IMR-90 (cell line): ENCODE measurements at regions not wholly inside any gene's neighbourhood (a gene's known extent, or its start where the extent isn't known, plus 50 kb on each side); places are given as distances from the start of the nearest gene placed in this dataset.

Source experiments
- ATAC-seq: fragments of 200-7000 bp; cut with Tn5 transposase; 2 replicates; pipeline ENCODE4 v1.9.1; 2020; ENCODE audit warnings: low read depth, mild to moderate bottlenecking, moderate library complexity
- BruUV-seq: library from RNA; stranded (reverse); fragments of 400-500 nt; replicated peaks from 2 replicates; lab custom pipeline; 2021; lab: Mats Ljungman, UMichigan
- CTCF ChIA-PET: fragments of 300-600 bp; formaldehyde crosslinking; extraction: SDS; loops from one replicate; lab custom pipeline; 2021; ENCODE audit warnings: antibody characterized with exemption; lab: Yijun Ruan, JAX
- POLR2A ChIA-PET: fragments of 300-600 bp; sonication (Branson Sonifier 250); formaldehyde crosslinking; loops from one replicate; lab custom pipeline; 2022; ENCODE audit warnings: antibody characterized with exemption; ENCODE audit not compliant: unreplicated experiment; lab: Charles Lee
- DNase-seq: peaks from one replicate; pipeline ENCODE4 v3.0.0; 2013
- H2AFZ ChIP-seq: replicated peaks from 2 replicates; pipeline ENCODE3; 2013; ENCODE audit warnings: low read length, mild to moderate bottlenecking; ENCODE audit not compliant: poor library complexity
- H2AK5ac ChIP-seq: 2 replicates; pipeline ENCODE4 v1.6.1; 2013; ENCODE audit warnings: low read depth, low read length, inconsistent platforms
- H2AK9ac ChIP-seq: replicated peaks from 2 replicates; pipeline ENCODE3; 2013; ENCODE audit warnings: mild to moderate bottlenecking, low read depth, low read length, moderate library complexity; ENCODE audit not compliant: poor library complexity
- H2BK120ac ChIP-seq: 2 replicates; pipeline ENCODE4 v1.6.1; 2013; ENCODE audit warnings: low read depth, low read length, inconsistent platforms
- H2BK15ac ChIP-seq: 3 replicates; pipeline ENCODE4 v1.6.1; 2013; ENCODE audit warnings: low read depth, low read length, inconsistent platforms
- H2BK20ac ChIP-seq: 2 replicates; pipeline ENCODE4 v1.6.1; 2013; ENCODE audit warnings: low read depth, mild to moderate bottlenecking, inconsistent platforms, low read length, moderate library complexity
- H2BK5ac ChIP-seq: 2 replicates; pipeline ENCODE4 v1.6.1; 2013; ENCODE audit warnings: mild to moderate bottlenecking, low read depth, low read length, inconsistent platforms; ENCODE audit not compliant: poor library complexity, severe bottlenecking
- H3K14ac ChIP-seq: replicated peaks from 2 replicates; pipeline ENCODE4 v1.6.1; 2013; ENCODE audit warnings: low read depth, low read length, inconsistent platforms
- H3K18ac ChIP-seq: 2 replicates; pipeline ENCODE4 v1.6.1; 2013; ENCODE audit warnings: low read depth, low read length, control low read depth
- H3K23ac ChIP-seq: 2 replicates; pipeline ENCODE4 v1.6.1; 2013; ENCODE audit warnings: low read depth, low read length, inconsistent platforms
- H3K27ac ChIP-seq: 2 replicates; pipeline ENCODE4 v1.5.1; 2013; ENCODE audit warnings: mild to moderate bottlenecking, control low read depth, low read length; ENCODE audit not compliant: insufficient read depth
- H3K27me3 ChIP-seq: 2 replicates; pipeline ENCODE4 v1.6.1; 2013; ENCODE audit warnings: low read length; ENCODE audit not compliant: control insufficient read depth, insufficient read depth
- H3K36me3 ChIP-seq: 2 replicates; pipeline ENCODE4 v1.6.1; 2013; ENCODE audit warnings: low read length, mixed read lengths; ENCODE audit not compliant: control insufficient read depth, insufficient read depth
- H3K4ac ChIP-seq: 2 replicates; pipeline ENCODE4 v1.6.1; 2013; ENCODE audit warnings: low read depth, low read length, inconsistent platforms
- H3K4me1 ChIP-seq: 2 replicates; pipeline ENCODE4 v1.6.1; 2013; ENCODE audit warnings: low read length, mixed read lengths; ENCODE audit not compliant: control insufficient read depth, insufficient read depth
- H3K4me2 ChIP-seq: 2 replicates; pipeline ENCODE4 v1.6.1; 2013; ENCODE audit warnings: low read depth, mild to moderate bottlenecking, control low read depth, low read length, moderate library complexity
- H3K4me3 ChIP-seq: 2 replicates; pipeline ENCODE4 v1.5.1; 2013; ENCODE audit warnings: low read depth, mild to moderate bottlenecking, control low read depth, low read length, moderate library complexity; ENCODE audit not compliant: insufficient read depth
- H3K56ac ChIP-seq: 2 replicates; pipeline ENCODE4 v1.6.1; 2013; ENCODE audit warnings: low read length, inconsistent platforms; ENCODE audit not compliant: insufficient read depth; ENCODE audit errors: extremely low read depth
- H3K79me1 ChIP-seq, 2 experiments: 2 replicates each; pipeline ENCODE4 v1.6.1; 2013; ENCODE audit warnings: low read length in 2 of 2, inconsistent platforms in 1 of 2, low read depth in 1 of 2
- H3K9ac ChIP-seq: 2 replicates; pipeline ENCODE4 v1.6.1; 2013; ENCODE audit warnings: low read depth, low read length, control low read depth
- H3K9me1 ChIP-seq: 2 replicates; pipeline ENCODE4 v1.6.1; 2013; ENCODE audit warnings: low read length, inconsistent platforms; ENCODE audit not compliant: insufficient read depth
- H3K9me3 ChIP-seq: 2 replicates; pipeline ENCODE4 v1.6.1; 2013; ENCODE audit warnings: low read length; ENCODE audit not compliant: control insufficient read depth, insufficient read depth
- H4K20me1 ChIP-seq: 2 replicates; pipeline ENCODE4 v1.6.1; 2013; ENCODE audit warnings: low read length, inconsistent platforms; ENCODE audit not compliant: insufficient read depth
- H4K5ac ChIP-seq: 2 replicates; pipeline ENCODE4 v1.6.1; 2013; ENCODE audit warnings: mild to moderate bottlenecking, low read depth, low read length, control low read depth
- H4K8ac ChIP-seq, 2 experiments: 2 replicates each; pipeline ENCODE4 v1.6.1; 2013; ENCODE audit warnings: low read depth in 2 of 2, low read length in 2 of 2, control low read depth in 1 of 2, inconsistent platforms in 1 of 2
- H4K91ac ChIP-seq: 2 replicates; pipeline ENCODE4 v1.6.1; 2013; ENCODE audit warnings: low read depth, low read length, inconsistent platforms; ENCODE audit not compliant: insufficient read depth
- BHLHE40 ChIP-seq: fragments of 150-350 bp; IDR thresholded peaks from 2 replicates; pipeline ENCODE4 v1.6.1; 2016; ENCODE audit warnings: mild to moderate bottlenecking, low read depth, low read length
- CEBPB ChIP-seq: IDR thresholded peaks from 2 replicates; pipeline ENCODE4 v1.6.1; 2012; ENCODE audit warnings: low read depth, low read length, improper control_type of control experiment
- CHD1 ChIP-seq: IDR thresholded peaks from 2 replicates; pipeline ENCODE4 v1.6.1; 2012; ENCODE audit warnings: low read depth, low read length, improper control_type of control experiment
- FOS ChIP-seq: fragments of 150-350 bp; IDR thresholded peaks from 2 replicates; pipeline ENCODE4 v1.6.1; 2016; ENCODE audit warnings: low read depth, low read length
- MAFK ChIP-seq: IDR thresholded peaks from 2 replicates; pipeline ENCODE4 v1.6.1; 2012; ENCODE audit warnings: low read depth, low read length, improper control_type of control experiment
- MAZ ChIP-seq: IDR thresholded peaks from 2 replicates; pipeline ENCODE4 v1.6.1; 2012; ENCODE audit warnings: low read depth, mild to moderate bottlenecking, low read length, improper control_type of control experiment, moderate library complexity, borderline replicate concordance
- MXI1 ChIP-seq: IDR thresholded peaks from 2 replicates; pipeline ENCODE4 v1.6.1; 2012; ENCODE audit warnings: low read depth, mild to moderate bottlenecking, low read length, moderate library complexity, borderline replicate concordance
- NFE2L2 ChIP-seq: fragments of 150-350 bp; IDR thresholded peaks from 2 replicates; pipeline ENCODE4 v1.6.1; 2016; ENCODE audit warnings: low read depth, mild to moderate bottlenecking, low read length
- POLR2A ChIP-seq: IDR thresholded peaks from 2 replicates; pipeline ENCODE4 v1.6.1; 2012; ENCODE audit warnings: mild to moderate bottlenecking, low read depth, low read length
- RAD21 ChIP-seq: IDR thresholded peaks from 2 replicates; pipeline ENCODE4 v1.6.1; 2012; ENCODE audit warnings: low read length, improper control_type of control experiment
- RCOR1 ChIP-seq: IDR thresholded peaks from 2 replicates; pipeline ENCODE4 v1.6.1; 2012; ENCODE audit warnings: mild to moderate bottlenecking, low read length, improper control_type of control experiment; ENCODE audit not compliant: insufficient replicate concordance
- RFX5 ChIP-seq: IDR thresholded peaks from 2 replicates; pipeline ENCODE4 v1.8.0; 2012; ENCODE audit warnings: low read depth, mild to moderate bottlenecking, low read length, moderate library complexity
- SMC3 ChIP-seq: fragments of 150-350 bp; IDR thresholded peaks from 2 replicates; pipeline ENCODE4 v1.6.1; 2016; ENCODE audit warnings: low read depth, mild to moderate bottlenecking, antibody characterized with exemption, low read length, moderate library complexity
- dilution Hi-C: fragments of 300-500 bp; cut with HindIII; formaldehyde crosslinking; loops from one replicate; pipeline ENCODE4 v1.14.3; 2018; ENCODE audit warnings: low sequenced_read_pairs; ENCODE audit not compliant: unreplicated experiment
- in situ Hi-C: fragments of 300-500 bp; cut with MboI; formaldehyde crosslinking; loops from 3 replicates; pipeline ENCODE4 v1.14.3; 2019; ENCODE audit warnings: low sequenced_read_pairs, inconsistent platforms, mixed read lengths
- intact Hi-C: fragments of 100-400 bp; cut with micrococcal nuclease; formaldehyde crosslinking; loops from 2 replicates; pipeline ENCODE4 v1.10.0; 2022
- TF ChIP-seq, protein P1 (sequence below): fragments of 150-350 bp; IDR thresholded peaks from 2 replicates; pipeline ENCODE4 v1.6.1; 2016; ENCODE audit warnings: low read depth, mild to moderate bottlenecking, low read length, moderate library complexity, borderline replicate concordance
- TF ChIP-seq, protein P2 (sequence below): conservative IDR thresholded peaks from 2 replicates; pipeline ENCODE4 v1.5.1; 2012; ENCODE audit warnings: mild to moderate bottlenecking, low read depth, low read length, improper control_type of control experiment
- TF ChIP-seq, protein P3 (sequence below): fragments of 150-350 bp; IDR thresholded peaks from 2 replicates; pipeline ENCODE4 v1.6.1; 2017; ENCODE audit warnings: mild to moderate bottlenecking, antibody characterized with exemption, low read length, low read depth

DNA sequence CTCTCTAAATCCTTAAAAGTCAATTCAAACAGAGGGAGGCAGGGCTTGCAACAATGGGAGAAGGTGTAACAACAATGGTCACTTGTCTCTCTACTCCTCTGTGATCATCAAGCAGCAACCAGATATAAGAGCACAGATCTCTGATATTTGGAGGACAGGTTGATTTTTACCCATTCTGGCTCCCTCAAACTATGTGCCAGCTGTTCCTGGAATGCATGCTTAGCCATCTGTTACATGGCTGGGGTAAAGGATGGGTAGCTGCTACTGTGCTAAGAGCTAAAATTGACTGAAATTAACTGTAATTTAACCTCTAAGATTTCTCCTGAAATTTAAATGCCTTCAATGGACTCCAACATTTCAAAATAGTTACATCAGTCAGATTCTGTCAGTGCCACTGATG lies 1459.9 kb downstream of the PCDH7 start:
- H3K9ac ChIP-seq = no peak overlapping the region
- H3K18ac ChIP-seq = no peak overlapping the region
- no peak overlapping the region for H2AFZ ChIP-seq
- TF ChIP-seq, protein P1, sequence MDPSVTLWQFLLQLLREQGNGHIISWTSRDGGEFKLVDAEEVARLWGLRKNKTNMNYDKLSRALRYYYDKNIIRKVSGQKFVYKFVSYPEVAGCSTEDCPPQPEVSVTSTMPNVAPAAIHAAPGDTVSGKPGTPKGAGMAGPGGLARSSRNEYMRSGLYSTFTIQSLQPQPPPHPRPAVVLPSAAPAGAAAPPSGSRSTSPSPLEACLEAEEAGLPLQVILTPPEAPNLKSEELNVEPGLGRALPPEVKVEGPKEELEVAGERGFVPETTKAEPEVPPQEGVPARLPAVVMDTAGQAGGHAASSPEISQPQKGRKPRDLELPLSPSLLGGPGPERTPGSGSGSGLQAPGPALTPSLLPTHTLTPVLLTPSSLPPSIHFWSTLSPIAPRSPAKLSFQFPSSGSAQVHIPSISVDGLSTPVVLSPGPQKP = no peak
- TF ChIP-seq SMC3 (no peak), MAZ (no peak), CEBPB (no peak), MXI1 (no peak), RFX5 (no peak), POLR2A (no peak), MAFK (no peak), NFE2L2 (no peak), RAD21 (no peak), RCOR1 (no peak), CHD1 (no peak), FOS (no peak), BHLHE40 (no peak)
- TF ChIP-seq, protein P2, sequence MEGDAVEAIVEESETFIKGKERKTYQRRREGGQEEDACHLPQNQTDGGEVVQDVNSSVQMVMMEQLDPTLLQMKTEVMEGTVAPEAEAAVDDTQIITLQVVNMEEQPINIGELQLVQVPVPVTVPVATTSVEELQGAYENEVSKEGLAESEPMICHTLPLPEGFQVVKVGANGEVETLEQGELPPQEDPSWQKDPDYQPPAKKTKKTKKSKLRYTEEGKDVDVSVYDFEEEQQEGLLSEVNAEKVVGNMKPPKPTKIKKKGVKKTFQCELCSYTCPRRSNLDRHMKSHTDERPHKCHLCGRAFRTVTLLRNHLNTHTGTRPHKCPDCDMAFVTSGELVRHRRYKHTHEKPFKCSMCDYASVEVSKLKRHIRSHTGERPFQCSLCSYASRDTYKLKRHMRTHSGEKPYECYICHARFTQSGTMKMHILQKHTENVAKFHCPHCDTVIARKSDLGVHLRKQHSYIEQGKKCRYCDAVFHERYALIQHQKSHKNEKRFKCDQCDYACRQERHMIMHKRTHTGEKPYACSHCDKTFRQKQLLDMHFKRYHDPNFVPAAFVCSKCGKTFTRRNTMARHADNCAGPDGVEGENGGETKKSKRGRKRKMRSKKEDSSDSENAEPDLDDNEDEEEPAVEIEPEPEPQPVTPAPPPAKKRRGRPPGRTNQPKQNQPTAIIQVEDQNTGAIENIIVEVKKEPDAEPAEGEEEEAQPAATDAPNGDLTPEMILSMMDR = no peak
- TF ChIP-seq, protein P3, sequence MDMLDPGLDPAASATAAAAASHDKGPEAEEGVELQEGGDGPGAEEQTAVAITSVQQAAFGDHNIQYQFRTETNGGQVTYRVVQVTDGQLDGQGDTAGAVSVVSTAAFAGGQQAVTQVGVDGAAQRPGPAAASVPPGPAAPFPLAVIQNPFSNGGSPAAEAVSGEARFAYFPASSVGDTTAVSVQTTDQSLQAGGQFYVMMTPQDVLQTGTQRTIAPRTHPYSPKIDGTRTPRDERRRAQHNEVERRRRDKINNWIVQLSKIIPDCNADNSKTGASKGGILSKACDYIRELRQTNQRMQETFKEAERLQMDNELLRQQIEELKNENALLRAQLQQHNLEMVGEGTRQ = no peak
- no peaks in the 10 kb centered on the region for H3K36me3 ChIP-seq
- no peak overlapping the region for H3K4me3 ChIP-seq
- in situ Hi-C loops (no loop called here), intact Hi-C loops (no loop called here), dilution Hi-C loops (no loop called here)
- H3K56ac ChIP-seq = no peak overlapping the region
- no peak overlapping the region for H4K5ac ChIP-seq
- H2BK20ac ChIP-seq = no peak overlapping the region
- no peak overlapping the region for H2AK9ac ChIP-seq
- H2BK120ac ChIP-seq = no peak overlapping the region
- H2BK5ac ChIP-seq = no peak overlapping the region
- H3K27ac ChIP-seq = no peak overlapping the region
- CTCF ChIA-PET = no interaction called here
- H3K4me2 ChIP-seq = no peak overlapping the region
- no TSS peak for BruUV-seq
- no peak overlapping the region for H3K23ac ChIP-seq
- H2BK15ac ChIP-seq = no peak overlapping the region
- no peaks in the 10 kb centered on the region for H3K9me1 ChIP-seq
- H2AK5ac ChIP-seq = no peak overlapping the region
- no peak overlapping the region for H3K4ac ChIP-seq
- no peak overlapping the region for H4K91ac ChIP-seq
- H3K9me3 ChIP-seq = peaks cover 2% of the 10 kb centered on the region; the same call in 1 of the 2 replicates
- no peak overlapping the region for H4K8ac ChIP-seq
- H3K14ac ChIP-seq = no peak overlapping the region
- no peak for ATAC-seq
- no peaks in the 10 kb centered on the region for H3K79me1 ChIP-seq
- no peaks in the 10 kb centered on the region for H3K4me1 ChIP-seq
- no peaks in the 10 kb centered on the region for H4K20me1 ChIP-seq
- DNase-seq = no peak
- H3K27me3 ChIP-seq = no peaks in the 10 kb centered on the region
- POLR2A ChIA-PET = no interaction called here
